ENCODE measurements at regions not wholly inside any gene's neighbourhood (a gene's known extent, or its start where the extent isn't known, plus 50 kb on each side); places are given as distances from the start of the nearest gene placed in this dataset.

DNA sequence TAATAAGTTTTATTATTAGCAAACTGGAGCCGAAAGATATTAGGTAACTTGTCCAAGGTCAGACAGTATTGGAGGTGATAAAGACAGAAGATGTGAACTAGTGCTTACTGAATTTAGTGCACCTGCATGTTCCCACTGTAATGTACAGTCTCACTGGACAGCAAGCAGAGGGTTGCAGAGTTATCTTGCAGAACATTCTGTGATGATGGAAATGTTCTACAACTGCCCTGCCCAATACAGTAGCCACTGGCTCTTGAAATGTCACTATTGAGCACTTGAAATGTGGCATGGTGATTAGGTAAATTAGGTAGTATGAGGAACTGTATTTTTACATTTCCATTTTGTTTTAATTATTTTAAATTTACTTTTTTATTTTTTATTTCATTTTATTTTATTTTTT is 356.6 kb downstream of the EPHA4 start:
- ATAC-seq (no peak), DNase-seq (no peak)
- in situ Hi-C loops (cut with MboI; ENCODE audit: low sequenced_read_pairs in 4 of 4), result no loop called here
- Histone ChIP-seq H3K4me1 (no peaks in the 10 kb centered on the region), H3K36me3 (no peaks in the 10 kb centered on the region), H3K9me3 (no peaks in the 10 kb centered on the region), H3K27me3 (no peaks in the 10 kb centered on the region), H3K27ac (no peak overlapping the region), H3K4me3 (no peak overlapping the region)
- intact Hi-C loops (cut with DNase I; ENCODE audit: low total_unique reads), result no loop called here
- TF ChIP-seq, protein P1, sequence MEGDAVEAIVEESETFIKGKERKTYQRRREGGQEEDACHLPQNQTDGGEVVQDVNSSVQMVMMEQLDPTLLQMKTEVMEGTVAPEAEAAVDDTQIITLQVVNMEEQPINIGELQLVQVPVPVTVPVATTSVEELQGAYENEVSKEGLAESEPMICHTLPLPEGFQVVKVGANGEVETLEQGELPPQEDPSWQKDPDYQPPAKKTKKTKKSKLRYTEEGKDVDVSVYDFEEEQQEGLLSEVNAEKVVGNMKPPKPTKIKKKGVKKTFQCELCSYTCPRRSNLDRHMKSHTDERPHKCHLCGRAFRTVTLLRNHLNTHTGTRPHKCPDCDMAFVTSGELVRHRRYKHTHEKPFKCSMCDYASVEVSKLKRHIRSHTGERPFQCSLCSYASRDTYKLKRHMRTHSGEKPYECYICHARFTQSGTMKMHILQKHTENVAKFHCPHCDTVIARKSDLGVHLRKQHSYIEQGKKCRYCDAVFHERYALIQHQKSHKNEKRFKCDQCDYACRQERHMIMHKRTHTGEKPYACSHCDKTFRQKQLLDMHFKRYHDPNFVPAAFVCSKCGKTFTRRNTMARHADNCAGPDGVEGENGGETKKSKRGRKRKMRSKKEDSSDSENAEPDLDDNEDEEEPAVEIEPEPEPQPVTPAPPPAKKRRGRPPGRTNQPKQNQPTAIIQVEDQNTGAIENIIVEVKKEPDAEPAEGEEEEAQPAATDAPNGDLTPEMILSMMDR (IDR thresholded peaks at IDR 0.05 in 4 of 5, conservative IDR thresholded peaks at IDR 0.05 in 1 of 5), result no peak
- TF ChIP-seq POLR2A (IDR thresholded peaks at IDR 0.05), result no peak

DNA sequence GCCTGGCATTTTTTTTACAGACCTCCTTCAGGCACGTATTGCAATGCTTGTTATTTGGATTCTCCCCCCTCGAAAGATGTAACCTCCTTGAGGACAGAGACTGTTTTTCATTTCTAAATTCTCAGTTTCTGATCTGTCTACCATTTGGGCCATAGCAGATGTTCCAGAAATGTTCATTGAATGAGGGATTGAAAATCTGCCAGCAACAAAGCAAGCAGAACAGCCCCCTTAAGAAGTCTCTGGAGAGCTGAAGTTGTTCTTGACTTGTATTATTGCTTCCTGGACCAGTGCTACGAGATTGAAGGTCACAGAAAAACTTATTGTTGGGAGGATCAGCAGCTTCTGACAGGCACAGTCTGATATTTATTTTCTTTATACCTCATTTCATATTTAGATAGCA is 355.5 kb downstream of the EPHA4 start:
- Histone ChIP-seq H3K27ac (no peak overlapping the region), H3K4me3 (no peak overlapping the region), H3K27me3 (no peaks in the 10 kb centered on the region), H3K4me1 (no peaks in the 10 kb centered on the region), H3K9me3 (no peaks in the 10 kb centered on the region), H3K36me3 (no peaks in the 10 kb centered on the region)
- in situ Hi-C loops (cut with MboI; ENCODE audit: low sequenced_read_pairs in 4 of 4) (no loop called here), intact Hi-C loops (cut with DNase I; ENCODE audit: low total_unique reads) (no loop called here)
- ATAC-seq, result no peak
- no peak for DNase-seq
- no peak for TF ChIP-seq POLR2A (IDR thresholded peaks at IDR 0.05)
- TF ChIP-seq, protein P1 (IDR thresholded peaks at IDR 0.05 in 4 of 5, conservative IDR thresholded peaks at IDR 0.05 in 1 of 5), result no peak

DNA sequence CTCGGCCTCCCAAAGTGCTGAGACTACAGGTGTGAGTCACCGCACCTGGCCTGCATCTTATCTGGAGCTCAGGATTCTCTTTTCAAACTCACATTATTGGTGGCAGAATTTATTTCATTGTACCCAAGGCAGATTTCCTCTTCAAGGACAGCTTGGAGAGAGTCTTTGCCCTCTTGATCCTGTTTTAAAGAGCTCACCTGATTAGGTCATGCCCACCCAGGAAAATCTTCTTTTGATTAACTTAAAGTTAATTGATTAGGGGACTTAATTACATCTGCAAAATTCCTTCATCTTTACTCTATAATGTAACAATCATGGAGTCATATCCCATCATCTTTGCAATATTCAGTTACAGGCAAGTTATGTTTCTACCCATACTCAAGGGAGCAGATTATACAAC is 346.4 kb downstream of the EPHA4 start:
- Histone ChIP-seq H3K4me1 (peaks cover 9 to 26% of the 10 kb centered on the region in 2 donors), H3K4me3 (no peak overlapping the region), H3K9me3 (no peaks in the 10 kb centered on the region), H3K36me3 (no peaks in the 10 kb centered on the region), H3K27me3 (no peaks in the 10 kb centered on the region), H3K27ac (no peak overlapping the region)
- no peak for TF ChIP-seq POLR2A (IDR thresholded peaks at IDR 0.05)
- TF ChIP-seq, protein P1 (IDR thresholded peaks at IDR 0.05 in 4 of 5, conservative IDR thresholded peaks at IDR 0.05 in 1 of 5), result no peak
- DNase-seq (no peak), ATAC-seq (no peak)
- in situ Hi-C loops (cut with MboI; ENCODE audit: low sequenced_read_pairs in 4 of 4), result no loop called here
- intact Hi-C loops (cut with DNase I; ENCODE audit: low total_unique reads), result no loop called here

DNA sequence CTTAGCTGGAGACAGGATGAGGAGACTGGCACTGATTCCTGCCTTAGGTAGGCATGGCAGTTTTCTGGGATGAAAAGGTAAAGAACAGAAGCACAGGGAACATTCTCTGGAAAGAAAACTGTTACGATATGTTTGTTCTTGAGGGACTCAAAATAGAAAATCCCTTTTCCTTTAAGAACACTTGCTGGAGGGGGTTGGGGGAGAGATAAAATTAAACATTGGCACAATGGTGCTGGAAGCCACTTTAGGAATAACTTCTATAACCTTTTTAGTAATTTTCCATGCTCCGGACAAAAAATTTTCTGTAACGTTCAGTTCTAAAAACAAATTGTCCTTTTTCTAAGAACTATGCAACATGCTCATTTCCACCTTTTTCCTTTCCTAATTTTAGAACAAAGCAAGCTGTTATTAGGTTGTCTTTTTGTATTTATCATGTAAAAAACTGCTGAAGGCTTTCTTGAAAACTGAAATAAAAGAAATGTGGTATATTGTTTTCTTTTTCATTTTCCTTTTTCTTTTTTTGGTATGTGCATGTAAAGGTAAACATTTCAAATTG is 343.8 kb downstream of the EPHA4 start:
- peak overlapping the region; percentile 27 to 61 (median 55) for H3K27ac ChIP-seq
- H3K9me3 ChIP-seq, result no peaks in the 10 kb centered on the region
- ATAC-seq, result peak in 1 of 2 donors; percentile 56
- H3K27me3 ChIP-seq, result no peaks in the 10 kb centered on the region
- intact Hi-C loops (cut with DNase I; ENCODE audit: low total_unique reads) (no loop called here), in situ Hi-C loops (cut with MboI; ENCODE audit: low sequenced_read_pairs in 4 of 4) (no loop called here)
- peaks cover 9 to 26% of the 10 kb centered on the region in 2 donors for H3K4me1 ChIP-seq
- no peaks in the 10 kb centered on the region for H3K36me3 ChIP-seq
- TF ChIP-seq, protein P1 (IDR thresholded peaks at IDR 0.05 in 4 of 5, conservative IDR thresholded peaks at IDR 0.05 in 1 of 5), result no peak
- TF ChIP-seq POLR2A (IDR thresholded peaks at IDR 0.05), result no peak
- DNase-seq, result no peak
- peak overlapping the region in 1 of 4 donors; percentile 10 for H3K4me3 ChIP-seq

DNA sequence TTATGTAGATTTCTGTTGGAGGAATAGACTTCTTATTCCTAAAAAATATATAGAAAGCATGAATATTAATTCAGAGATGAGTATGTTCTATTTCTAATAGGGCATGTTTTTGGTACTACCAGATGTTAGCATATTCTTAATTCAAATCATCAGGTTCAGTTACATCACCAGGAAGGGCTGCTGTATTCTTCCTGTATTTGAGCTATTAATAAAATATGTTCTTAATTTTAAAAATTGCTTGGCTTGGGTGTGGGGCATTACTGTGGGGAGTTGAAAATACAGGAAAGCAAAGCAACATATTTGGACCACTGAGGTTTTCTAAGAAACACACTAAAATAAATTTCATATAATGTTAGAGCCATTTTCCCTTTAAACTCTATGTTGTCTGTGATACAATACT is 343.0 kb downstream of the EPHA4 start:
- ATAC-seq (no peak), DNase-seq (no peak)
- Histone ChIP-seq H3K36me3 (no peaks in the 10 kb centered on the region), H3K4me1 (peaks cover 9 to 26% of the 10 kb centered on the region in 2 donors), H3K4me3 (no peak overlapping the region), H3K27me3 (no peaks in the 10 kb centered on the region), H3K9me3 (no peaks in the 10 kb centered on the region), H3K27ac (peak overlapping the region; percentile 27 to 61 (median 55))
- in situ Hi-C loops (cut with MboI; ENCODE audit: low sequenced_read_pairs in 4 of 4), result no loop called here
- intact Hi-C loops (cut with DNase I; ENCODE audit: low total_unique reads), result no loop called here
- no peak for TF ChIP-seq POLR2A (IDR thresholded peaks at IDR 0.05)
- TF ChIP-seq, protein P1 (IDR thresholded peaks at IDR 0.05 in 4 of 5, conservative IDR thresholded peaks at IDR 0.05 in 1 of 5), result no peak

Measured in gastrocnemius medialis (tissue), 4 donors.